HUES6 (cell line): ENCODE measurements at regions not wholly inside any gene's neighbourhood (a gene's known extent, or its start where the extent isn't known, plus 50 kb on each side); places are given as distances from the start of the nearest gene placed in this dataset.
"Not testable (repeated sequence)": the region's sequence is repeated elsewhere in the genome, so short reads cannot be mapped to it uniquely, and the experiment has no call there.

ENCODE experiments used
- H3K27ac ChIP-seq: 2 replicates; pipeline ENCODE4 v1.7.0; 2013; ENCODE audit warnings: low read depth, mild to moderate bottlenecking, low read length, inconsistent platforms
- H3K27me3 ChIP-seq: 2 replicates; pipeline ENCODE4 v1.6.1; 2013; ENCODE audit warnings: low read length; ENCODE audit not compliant: control insufficient read depth, insufficient read depth
- H3K36me3 ChIP-seq: 2 replicates; pipeline ENCODE4 v1.6.1; 2013; ENCODE audit warnings: low read length; ENCODE audit not compliant: control insufficient read depth, insufficient read depth
- H3K4me1 ChIP-seq: 2 replicates; pipeline ENCODE4 v1.6.1; 2013; ENCODE audit warnings: low read length; ENCODE audit not compliant: control insufficient read depth, insufficient read depth
- H3K4me3 ChIP-seq: 2 replicates; pipeline ENCODE4 v1.5.1; 2013; ENCODE audit warnings: low read depth, low read length
- H3K9ac ChIP-seq: one replicate; pipeline ENCODE4 v1.6.1; 2013; ENCODE audit warnings: mild to moderate bottlenecking, low read length
- H3K9me3 ChIP-seq: 2 replicates; pipeline ENCODE4 v1.6.1; 2013; ENCODE audit warnings: low read depth, low read length; ENCODE audit not compliant: control insufficient read depth, insufficient read depth

- Histone ChIP-seq H3K9ac (no peak overlapping the region), H3K27me3 (no peaks in the 10 kb centered on the region), H3K27ac (no peak overlapping the region), H3K36me3 (no peaks in the 10 kb centered on the region), H3K4me1 (no peaks in the 10 kb centered on the region), H3K4me3 (no peak overlapping the region), H3K9me3 (peaks cover 81% of the 10 kb centered on the region)
Observed at GRCh38 chr19:22545751-22546150, 88.4 kb upstream of the ZNF492 start.

DNA sequence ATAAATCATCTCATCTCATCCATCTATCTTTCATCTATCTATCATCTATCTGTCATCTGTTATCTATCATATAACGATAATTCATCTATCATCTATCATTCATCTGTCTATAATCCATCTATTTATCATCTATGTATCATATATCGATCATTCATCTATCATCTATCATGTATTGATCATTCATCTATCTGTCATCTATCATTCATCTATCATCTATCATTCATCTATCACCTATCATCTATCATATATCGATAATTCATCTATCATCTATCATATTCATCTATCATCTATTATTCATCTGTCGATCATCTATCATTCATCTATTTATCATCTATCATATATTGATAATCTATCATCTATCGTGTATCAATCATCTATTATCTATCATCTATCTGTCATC lies 100.4 kb upstream of the ZNF492 start:
- Histone ChIP-seq H3K9ac (no peak overlapping the region), H3K9me3 (peaks cover 74% of the 10 kb centered on the region), H3K27ac (no peak overlapping the region), H3K4me3 (no peak overlapping the region), H3K27me3 (no peaks in the 10 kb centered on the region), H3K4me1 (no peaks in the 10 kb centered on the region), H3K36me3 (no peaks in the 10 kb centered on the region)

GRCh38 chr19:22532388-22533300 lies 101.5 kb upstream of the ZNF492 start:
- no peak overlapping the region for H3K9ac ChIP-seq

DNA sequence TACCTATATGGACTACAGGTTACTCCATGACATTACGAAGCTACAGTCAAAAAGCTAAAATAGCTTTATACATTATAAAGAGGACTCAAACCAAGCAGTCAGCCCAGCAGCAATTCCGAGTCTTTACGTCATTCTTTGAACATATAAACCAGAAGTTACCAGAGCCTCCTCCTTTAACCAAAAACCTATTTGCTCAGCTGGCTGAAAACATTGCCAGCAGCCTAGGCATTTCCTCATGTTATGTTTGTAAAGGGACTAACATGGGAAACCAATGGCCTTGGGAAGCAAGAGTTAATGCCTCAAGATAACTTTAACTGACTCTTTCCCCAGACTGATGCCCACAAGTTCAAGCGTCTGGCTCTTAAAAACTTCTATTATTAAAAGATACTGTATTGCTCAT lies 104.1 kb upstream of the ZNF492 start:
- Histone ChIP-seq H3K4me1 (no peaks in the 10 kb centered on the region), H3K9me3 (peaks cover 77% of the 10 kb centered on the region), H3K27ac (no peak overlapping the region), H3K36me3 (no peaks in the 10 kb centered on the region), H3K9ac (no peak overlapping the region), H3K27me3 (no peaks in the 10 kb centered on the region), H3K4me3 (no peak overlapping the region)

More at GRCh38 chr19:22532388-22533300, 101.5 kb upstream of the ZNF492 start:
- Histone ChIP-seq H3K27ac (no peak overlapping the region), H3K36me3 (no peaks in the 10 kb centered on the region), H3K4me1 (no peaks in the 10 kb centered on the region), H3K27me3 (no peaks in the 10 kb centered on the region), H3K9me3 (peaks cover 78% of the 10 kb centered on the region), H3K4me3 (no peak overlapping the region)

DNA sequence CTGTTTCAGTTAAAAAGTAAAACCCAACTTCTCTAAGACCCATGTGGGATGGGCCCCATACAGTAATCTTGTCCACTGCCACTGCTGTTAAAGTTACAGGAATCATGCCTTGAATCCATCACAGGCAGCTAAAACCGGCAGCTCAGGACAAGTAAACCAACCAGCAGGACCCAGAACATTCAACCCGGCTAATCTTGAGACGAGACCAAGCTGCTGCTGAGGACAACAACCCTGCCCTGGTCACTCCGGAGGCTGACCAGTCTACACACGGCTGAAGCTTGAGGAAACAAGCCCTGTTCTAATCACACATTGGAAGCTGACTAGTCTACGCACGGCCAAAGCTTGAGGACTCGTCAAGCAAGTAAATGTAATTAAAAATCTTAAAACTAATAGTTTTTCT lies 105.2 kb upstream of the ZNF492 start:
- Histone ChIP-seq H3K36me3 (no peaks in the 10 kb centered on the region), H3K4me3 (no peak overlapping the region)

GRCh38 chr19:22527554-22527953 lies 105.4 kb upstream of the ZNF98 start:
- no peak overlapping the region for H3K27ac ChIP-seq
- no peaks in the 10 kb centered on the region for H3K4me1 ChIP-seq
- peaks cover 79% of the 10 kb centered on the region for H3K9me3 ChIP-seq
- H3K4me3 ChIP-seq: no peak overlapping the region
- H3K9ac ChIP-seq: no peak overlapping the region
- no peaks in the 10 kb centered on the region for H3K36me3 ChIP-seq
- H3K27me3 ChIP-seq: no peaks in the 10 kb centered on the region

More for the DNA sequence above, 105.2 kb upstream of the ZNF492 start:
- peaks cover 79% of the 10 kb centered on the region for H3K9me3 ChIP-seq
- H3K9ac ChIP-seq: no peak overlapping the region
- no peaks in the 10 kb centered on the region for H3K4me1 ChIP-seq
- no peaks in the 10 kb centered on the region for H3K27me3 ChIP-seq
- H3K27ac ChIP-seq: no peak overlapping the region

- Histone ChIP-seq H3K36me3 (no peaks in the 10 kb centered on the region), H3K27ac (no peak overlapping the region), H3K4me3 (no peak overlapping the region), H3K4me1 (no peaks in the 10 kb centered on the region), H3K9ac (no peak overlapping the region), H3K27me3 (no peaks in the 10 kb centered on the region), H3K9me3 (peaks cover 79% of the 10 kb centered on the region)
Observed at GRCh38 chr19:22526661-22527272, 104.6 kb upstream of the ZNF98 start.

GRCh38 chr19:22523940-22524339 lies 101.8 kb upstream of the ZNF98 start:
- Histone ChIP-seq H3K9ac (no peak overlapping the region), H3K27me3 (no peaks in the 10 kb centered on the region), H3K4me3 (no peak overlapping the region), H3K27ac (no peak overlapping the region), H3K36me3 (no peaks in the 10 kb centered on the region), H3K9me3 (peaks cover 77% of the 10 kb centered on the region), H3K4me1 (no peaks in the 10 kb centered on the region)

DNA sequence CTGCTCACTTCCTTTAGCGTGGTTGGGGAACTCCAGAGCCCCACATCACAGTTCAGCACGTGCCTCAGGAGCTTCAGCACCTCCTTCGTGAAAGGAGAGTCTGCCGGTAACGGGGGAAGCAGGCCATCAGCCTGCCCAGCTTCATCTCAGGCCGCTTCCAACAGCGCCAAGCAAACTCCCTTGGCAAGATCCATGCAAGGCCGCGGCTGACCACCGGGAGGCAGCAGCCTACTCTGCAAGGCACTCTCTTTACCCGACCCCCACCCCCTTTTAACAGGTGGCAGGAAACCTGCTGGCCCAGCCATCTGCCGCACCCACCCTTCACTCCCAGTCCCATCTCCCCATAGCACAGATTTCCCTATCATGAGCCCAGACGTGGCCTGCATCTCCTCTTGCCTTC lies 97.4 kb upstream of the ZNF98 start:
- H3K27me3 ChIP-seq, H3K9ac ChIP-seq, H3K36me3 ChIP-seq, H3K4me1 ChIP-seq, H3K4me3 ChIP-seq, H3K27ac ChIP-seq: not testable (repeated sequence)
- peaks cover 83% of the 10 kb centered on the region for H3K9me3 ChIP-seq

DNA sequence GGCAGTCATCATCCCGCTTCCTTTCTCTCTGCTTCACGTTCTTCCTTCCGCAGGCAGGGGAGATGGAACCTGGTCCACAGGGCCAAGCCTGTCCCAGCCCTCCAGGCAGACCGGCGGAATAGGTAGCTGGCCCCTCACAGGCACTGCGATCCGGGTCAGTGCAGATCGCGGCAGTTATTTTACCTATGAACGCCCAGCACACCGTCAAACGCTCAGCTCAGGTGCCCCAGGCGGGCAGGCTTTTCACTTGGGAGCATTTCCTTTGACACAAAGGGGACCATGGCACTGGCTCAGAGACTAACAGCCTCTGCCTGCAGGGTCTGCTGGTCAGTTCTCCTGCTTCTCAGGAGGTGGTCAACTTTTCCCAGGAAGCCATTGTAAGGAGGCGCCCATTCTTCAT lies 97.0 kb upstream of the ZNF98 start:
- Histone ChIP-seq H3K4me1 (no peaks in the 10 kb centered on the region), H3K9me3 (peaks cover 84% of the 10 kb centered on the region), H3K4me3 (no peak overlapping the region), H3K27me3 (no peaks in the 10 kb centered on the region), H3K36me3 (no peaks in the 10 kb centered on the region), H3K9ac (no peak overlapping the region), H3K27ac (no peak overlapping the region)
